ENCODE measurements at regions not wholly inside any gene's neighbourhood (a gene's known extent, or its start where the extent isn't known, plus 50 kb on each side); places are given as distances from the start of the nearest gene placed in this dataset.

DNA sequence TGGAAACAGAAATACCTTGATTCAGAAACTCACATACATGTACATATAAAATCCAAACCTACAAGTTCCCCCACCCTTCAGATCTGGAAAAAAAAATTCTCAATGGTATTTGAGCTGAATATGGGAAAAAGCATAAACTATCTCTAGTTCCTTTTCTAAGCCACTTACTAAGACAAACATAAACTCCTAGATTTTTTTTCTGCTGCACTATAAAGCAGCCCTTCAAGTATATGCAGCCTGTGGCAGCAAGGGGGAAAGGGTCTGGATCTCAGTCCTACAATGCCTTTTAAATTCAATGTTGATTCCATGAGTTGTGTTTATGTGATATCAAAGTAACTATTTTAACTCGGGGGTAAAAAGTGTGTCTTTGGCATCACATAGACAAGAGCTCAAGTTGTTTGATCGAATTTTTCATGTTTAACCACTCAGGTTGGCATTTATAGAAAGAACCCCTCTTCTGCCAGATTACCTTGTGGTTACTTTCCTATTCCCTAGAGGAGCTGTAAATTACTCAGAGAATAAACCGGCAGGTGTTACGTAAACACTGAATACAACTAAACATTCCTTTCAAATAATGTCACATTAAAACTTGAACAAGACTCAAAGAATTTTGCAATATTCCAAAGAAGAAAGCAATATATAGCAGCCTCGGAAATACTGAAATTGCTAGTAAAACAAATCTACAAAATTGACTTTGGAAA is 91.8 kb upstream of the FER start:
- Histone ChIP-seq H3K4me3 (replicated peaks in 1 of 2; ENCODE audit: low read depth in 1 of 2, low read length in 2 of 2) (no peak overlapping the region), H3K27ac (ENCODE audit: low read depth, low read length) (no peak overlapping the region), H3K9ac (ENCODE audit: low read length) (no peak overlapping the region), H3K36me3 (ENCODE audit: control insufficient read depth in 1 of 2, insufficient read depth in 2 of 2, low read length in 2 of 2) (no peaks in the 10 kb centered on the region), H2AFZ (ENCODE audit: low read depth, low read length, poor library complexity, severe bottlenecking) (no peak overlapping the region), H3K9me2 (ENCODE audit: insufficient read depth) (no peaks in the 10 kb centered on the region), H3K9me3 (ENCODE audit: control insufficient read depth in 1 of 2, insufficient read depth in 1 of 2, low read depth in 1 of 2, low read length in 2 of 2) (no peaks in the 10 kb centered on the region), H3K79me2 (ENCODE audit: insufficient read depth, low read length) (no peaks in the 10 kb centered on the region), H4K20me1 (ENCODE audit: insufficient read depth) (no peaks in the 10 kb centered on the region), H3K27me3 (ENCODE audit: insufficient read depth, low read length) (no peaks in the 10 kb centered on the region), H3K4me1 (ENCODE audit: control insufficient read depth in 1 of 2, insufficient read depth in 2 of 2, low read length in 2 of 2) (no peaks in the 10 kb centered on the region), H3K4me2 (ENCODE audit: low read length) (no peak overlapping the region)
- TF ChIP-seq CEBPB (IDR thresholded peaks at IDR 0.05; ENCODE audit: low read depth) = peak; percentile 28; the same call in 1 of the 2 replicates
- no peak for TF ChIP-seq ZNF274 (IDR thresholded peaks at IDR 0.05; ENCODE audit: low read depth, low read length)
- no peak for TF ChIP-seq FOSL1 (IDR thresholded peaks at IDR 0.05; ENCODE audit: low read depth)
- no peak for TF ChIP-seq RAD21 (IDR thresholded peaks at IDR 0.05; ENCODE audit: low read depth)
- BruUV-seq (replicated peaks) = no TSS peak
- ChIA-PET RAD21 (ENCODE audit: low non-redundant PET in 1 of 2, low total read pairs in 2 of 2, uncharacterized antibody in 2 of 2, unreplicated experiment in 2 of 2) (no interaction called here), POLR2A (no interaction called here), CTCF (interaction anchor here (1.4 to 2.9 kb wide), 2 partner anchors 14 to 26 kb away, joined by 3 to 10 read pairs; no protein-coding TSS in a partner anchor)
- DNase-seq (ENCODE audit: low read depth, low spot score) (no peak), ATAC-seq (no peak)
- intact Hi-C loops (cut with micrococcal nuclease) = no loop called here

DNA sequence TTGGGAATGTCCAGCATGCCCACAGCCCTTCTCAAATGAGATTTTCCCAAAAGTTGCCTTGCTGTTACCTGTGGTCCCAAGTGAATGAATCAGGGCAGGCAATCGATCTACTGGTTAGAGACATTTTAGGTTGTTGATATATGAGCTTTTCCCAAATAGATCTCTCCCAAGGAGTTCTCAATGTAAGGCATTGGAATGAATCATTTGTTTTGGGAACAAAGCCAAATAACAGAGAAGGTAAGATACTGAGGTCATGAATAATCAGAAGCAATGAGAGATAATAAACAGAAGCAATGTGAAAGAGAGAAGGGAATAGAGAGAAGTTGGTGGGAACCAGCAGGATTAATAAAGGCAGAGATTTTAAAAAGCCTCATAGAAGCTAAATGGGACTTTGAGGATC is 93.6 kb upstream of the FER start:
- Histone ChIP-seq H3K27me3 (ENCODE audit: insufficient read depth, low read length) (no peaks in the 10 kb centered on the region), H3K9me2 (ENCODE audit: insufficient read depth) (no peaks in the 10 kb centered on the region), H3K9me3 (ENCODE audit: control insufficient read depth in 1 of 2, insufficient read depth in 1 of 2, low read depth in 1 of 2, low read length in 2 of 2) (no peaks in the 10 kb centered on the region), H3K4me2 (ENCODE audit: low read length) (no peak overlapping the region), H3K9ac (ENCODE audit: low read length) (no peak overlapping the region), H4K20me1 (ENCODE audit: insufficient read depth) (no peaks in the 10 kb centered on the region), H3K27ac (ENCODE audit: low read depth, low read length) (no peak overlapping the region), H3K79me2 (ENCODE audit: insufficient read depth, low read length) (no peaks in the 10 kb centered on the region), H2AFZ (ENCODE audit: low read depth, low read length, poor library complexity, severe bottlenecking) (no peak overlapping the region), H3K4me3 (replicated peaks in 1 of 2; ENCODE audit: low read depth in 1 of 2, low read length in 2 of 2) (no peak overlapping the region), H3K4me1 (ENCODE audit: control insufficient read depth in 1 of 2, insufficient read depth in 2 of 2, low read length in 2 of 2) (no peaks in the 10 kb centered on the region), H3K36me3 (ENCODE audit: control insufficient read depth in 1 of 2, insufficient read depth in 2 of 2, low read length in 2 of 2) (no peaks in the 10 kb centered on the region)
- DNase-seq (ENCODE audit: low read depth, low spot score) (no peak), ATAC-seq (no peak)
- POLR2A ChIA-PET = no interaction called here
- intact Hi-C loops (cut with micrococcal nuclease) = no loop called here
- RAD21 ChIA-PET (ENCODE audit: low non-redundant PET in 1 of 2, low total read pairs in 2 of 2, uncharacterized antibody in 2 of 2, unreplicated experiment in 2 of 2) = no interaction called here
- no TSS peak for BruUV-seq (replicated peaks)
- CTCF ChIA-PET = interaction anchor here (1.1 kb wide), 1 partner anchor 12 kb away, joined by 5 read pairs; no protein-coding TSS in a partner anchor
- TF ChIP-seq, protein P1, sequence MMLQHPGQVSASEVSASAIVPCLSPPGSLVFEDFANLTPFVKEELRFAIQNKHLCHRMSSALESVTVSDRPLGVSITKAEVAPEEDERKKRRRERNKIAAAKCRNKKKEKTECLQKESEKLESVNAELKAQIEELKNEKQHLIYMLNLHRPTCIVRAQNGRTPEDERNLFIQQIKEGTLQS (IDR thresholded peaks at IDR 0.05) = no peak
- TF ChIP-seq EZH2phosphoT487 (IDR thresholded peaks at IDR 0.05; ENCODE audit: borderline replicate concordance) = no peak
- no peak for TF ChIP-seq RAD21 (IDR thresholded peaks at IDR 0.05; ENCODE audit: low read depth)
- TF ChIP-seq, protein P2, sequence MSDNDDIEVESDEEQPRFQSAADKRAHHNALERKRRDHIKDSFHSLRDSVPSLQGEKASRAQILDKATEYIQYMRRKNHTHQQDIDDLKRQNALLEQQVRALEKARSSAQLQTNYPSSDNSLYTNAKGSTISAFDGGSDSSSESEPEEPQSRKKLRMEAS (IDR thresholded peaks at IDR 0.05) = no peak
- TF ChIP-seq, protein P3, sequence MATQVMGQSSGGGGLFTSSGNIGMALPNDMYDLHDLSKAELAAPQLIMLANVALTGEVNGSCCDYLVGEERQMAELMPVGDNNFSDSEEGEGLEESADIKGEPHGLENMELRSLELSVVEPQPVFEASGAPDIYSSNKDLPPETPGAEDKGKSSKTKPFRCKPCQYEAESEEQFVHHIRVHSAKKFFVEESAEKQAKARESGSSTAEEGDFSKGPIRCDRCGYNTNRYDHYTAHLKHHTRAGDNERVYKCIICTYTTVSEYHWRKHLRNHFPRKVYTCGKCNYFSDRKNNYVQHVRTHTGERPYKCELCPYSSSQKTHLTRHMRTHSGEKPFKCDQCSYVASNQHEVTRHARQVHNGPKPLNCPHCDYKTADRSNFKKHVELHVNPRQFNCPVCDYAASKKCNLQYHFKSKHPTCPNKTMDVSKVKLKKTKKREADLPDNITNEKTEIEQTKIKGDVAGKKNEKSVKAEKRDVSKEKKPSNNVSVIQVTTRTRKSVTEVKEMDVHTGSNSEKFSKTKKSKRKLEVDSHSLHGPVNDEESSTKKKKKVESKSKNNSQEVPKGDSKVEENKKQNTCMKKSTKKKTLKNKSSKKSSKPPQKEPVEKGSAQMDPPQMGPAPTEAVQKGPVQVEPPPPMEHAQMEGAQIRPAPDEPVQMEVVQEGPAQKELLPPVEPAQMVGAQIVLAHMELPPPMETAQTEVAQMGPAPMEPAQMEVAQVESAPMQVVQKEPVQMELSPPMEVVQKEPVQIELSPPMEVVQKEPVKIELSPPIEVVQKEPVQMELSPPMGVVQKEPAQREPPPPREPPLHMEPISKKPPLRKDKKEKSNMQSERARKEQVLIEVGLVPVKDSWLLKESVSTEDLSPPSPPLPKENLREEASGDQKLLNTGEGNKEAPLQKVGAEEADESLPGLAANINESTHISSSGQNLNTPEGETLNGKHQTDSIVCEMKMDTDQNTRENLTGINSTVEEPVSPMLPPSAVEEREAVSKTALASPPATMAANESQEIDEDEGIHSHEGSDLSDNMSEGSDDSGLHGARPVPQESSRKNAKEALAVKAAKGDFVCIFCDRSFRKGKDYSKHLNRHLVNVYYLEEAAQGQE (IDR thresholded peaks at IDR 0.05; ENCODE audit: low read depth) = no peak
- TF ChIP-seq SRF (IDR thresholded peaks at IDR 0.05; ENCODE audit: low read depth) = no peak
- no peak for TF ChIP-seq POLR2A (IDR thresholded peaks at IDR 0.05; ENCODE audit: borderline replicate concordance, extremely low read depth, insufficient read depth, insufficient read length)
- TF ChIP-seq SIN3A (IDR thresholded peaks at IDR 0.05; ENCODE audit: low read depth) = no peak
- no peak for TF ChIP-seq CBX3 (IDR thresholded peaks at IDR 0.05; ENCODE audit: low read depth)
- no peak for TF ChIP-seq CEBPB (IDR thresholded peaks at IDR 0.05; ENCODE audit: low read depth)
- TF ChIP-seq SP1 (IDR thresholded peaks at IDR 0.05; ENCODE audit: low read depth) = no peak
- no peak for TF ChIP-seq ZNF274 (IDR thresholded peaks at IDR 0.05; ENCODE audit: low read depth, low read length)
- TF ChIP-seq, protein P4, sequence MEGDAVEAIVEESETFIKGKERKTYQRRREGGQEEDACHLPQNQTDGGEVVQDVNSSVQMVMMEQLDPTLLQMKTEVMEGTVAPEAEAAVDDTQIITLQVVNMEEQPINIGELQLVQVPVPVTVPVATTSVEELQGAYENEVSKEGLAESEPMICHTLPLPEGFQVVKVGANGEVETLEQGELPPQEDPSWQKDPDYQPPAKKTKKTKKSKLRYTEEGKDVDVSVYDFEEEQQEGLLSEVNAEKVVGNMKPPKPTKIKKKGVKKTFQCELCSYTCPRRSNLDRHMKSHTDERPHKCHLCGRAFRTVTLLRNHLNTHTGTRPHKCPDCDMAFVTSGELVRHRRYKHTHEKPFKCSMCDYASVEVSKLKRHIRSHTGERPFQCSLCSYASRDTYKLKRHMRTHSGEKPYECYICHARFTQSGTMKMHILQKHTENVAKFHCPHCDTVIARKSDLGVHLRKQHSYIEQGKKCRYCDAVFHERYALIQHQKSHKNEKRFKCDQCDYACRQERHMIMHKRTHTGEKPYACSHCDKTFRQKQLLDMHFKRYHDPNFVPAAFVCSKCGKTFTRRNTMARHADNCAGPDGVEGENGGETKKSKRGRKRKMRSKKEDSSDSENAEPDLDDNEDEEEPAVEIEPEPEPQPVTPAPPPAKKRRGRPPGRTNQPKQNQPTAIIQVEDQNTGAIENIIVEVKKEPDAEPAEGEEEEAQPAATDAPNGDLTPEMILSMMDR (IDR thresholded peaks at IDR 0.05 in 2 of 3, conservative IDR thresholded peaks at IDR 0.05 in 1 of 3; ENCODE audit: borderline replicate concordance in 1 of 3, insufficient read depth in 1 of 3, low read depth in 2 of 3, low read length in 2 of 3) = no peak
